T-helper 2 cell treated with Interferon-gamma antibody and Interleukin-4, amounts not matched to agents 5 μg/mL and 100 μg/mL, for 36 hours (primary cell): ENCODE measurements at regions not wholly inside any gene's neighbourhood (a gene's known extent, or its start where the extent isn't known, plus 50 kb on each side); places are given as distances from the start of the nearest gene placed in this dataset.

Experiments
- DNase-seq: peaks from one replicate; pipeline ENCODE4 v3.0.0; 2021; ENCODE audit warnings: low spot score
- H3K27ac Mint-ChIP-seq: one replicate; pipeline ENCODE4 v1.8.0; 2021; ENCODE audit warnings: mild to moderate bottlenecking, mixed read lengths
- H3K27me3 Mint-ChIP-seq: one replicate; pipeline ENCODE4 v1.8.0; 2021; ENCODE audit warnings: low read depth, mixed read lengths
- H3K36me3 Mint-ChIP-seq: one replicate; pipeline ENCODE4 v1.8.0; 2021; ENCODE audit warnings: low read depth, mixed read lengths
- H3K4me1 Mint-ChIP-seq: one replicate; pipeline ENCODE4 v1.8.0; 2021; ENCODE audit warnings: low read depth, mixed read lengths
- H3K4me3 Mint-ChIP-seq: one replicate; pipeline ENCODE4 v1.8.0; 2022; ENCODE audit warnings: mild to moderate bottlenecking, moderate library complexity, mixed read lengths
- H3K9me3 Mint-ChIP-seq: one replicate; pipeline ENCODE4 v1.8.0; 2021; ENCODE audit warnings: mixed read lengths

DNA sequence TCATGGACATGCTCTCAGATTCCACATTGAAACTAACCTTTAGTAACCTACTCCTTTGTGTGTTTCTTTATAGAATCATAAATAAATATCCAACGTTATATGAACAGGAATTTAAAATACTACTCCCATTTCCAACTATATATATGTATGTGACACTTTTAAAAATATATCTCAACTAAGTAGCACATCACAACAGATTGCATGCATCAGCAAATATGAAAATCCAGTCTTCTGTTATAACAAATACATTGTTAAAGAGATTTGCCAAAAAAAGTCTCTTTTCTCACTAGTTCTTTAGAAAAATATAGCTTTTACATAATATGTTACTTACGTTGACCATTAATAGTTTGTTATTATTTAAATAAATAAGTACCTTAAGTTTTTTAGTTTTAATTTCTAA is 1608.6 kb upstream of the RAG2 start:
- Mint-ChIP-seq H3K4me1 (no peaks in the 10 kb centered on the region), H3K27ac (no peak overlapping the region), H3K9me3 (peaks cover 35% of the 10 kb centered on the region), H3K36me3 (no peaks in the 10 kb centered on the region), H3K27me3 (no peaks in the 10 kb centered on the region), H3K4me3 (no peak overlapping the region)
- DNase-seq = no peak

DNA sequence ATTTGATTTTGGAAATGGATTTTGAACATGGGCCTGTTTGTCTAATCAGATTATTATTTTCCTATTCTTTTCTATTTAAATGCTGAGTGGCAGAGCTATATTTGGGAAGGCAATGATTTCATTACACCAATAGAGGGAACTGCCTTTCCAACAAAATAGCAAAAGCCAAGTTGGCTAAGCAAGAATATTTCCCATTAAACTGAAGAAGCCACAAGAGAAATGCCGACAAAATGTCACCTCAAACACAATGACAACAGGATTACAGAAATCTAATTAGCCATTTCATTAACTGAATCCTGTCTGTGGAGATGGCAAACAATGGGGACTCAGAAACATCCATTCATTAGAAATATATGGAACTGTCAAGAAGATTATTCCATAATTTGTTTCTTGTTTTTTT is 1593.1 kb upstream of the RAG2 start:
- no peaks in the 10 kb centered on the region for H3K27me3 Mint-ChIP-seq
- DNase-seq = no peak
- no peaks in the 10 kb centered on the region for H3K36me3 Mint-ChIP-seq
- H3K4me3 Mint-ChIP-seq = no peak overlapping the region
- H3K4me1 Mint-ChIP-seq = no peaks in the 10 kb centered on the region
- H3K27ac Mint-ChIP-seq = no peak overlapping the region
- peaks cover 28% of the 10 kb centered on the region for H3K9me3 Mint-ChIP-seq

GRCh38 chr11:38182126-38182866 is 1584.3 kb upstream of the RAG2 start:
- Mint-ChIP-seq H3K9me3 (peaks cover 28% of the 10 kb centered on the region), H3K4me1 (no peaks in the 10 kb centered on the region), H3K27me3 (no peaks in the 10 kb centered on the region), H3K36me3 (no peaks in the 10 kb centered on the region), H3K27ac (no peak overlapping the region), H3K4me3 (no peak overlapping the region)
- no peak for DNase-seq

DNA sequence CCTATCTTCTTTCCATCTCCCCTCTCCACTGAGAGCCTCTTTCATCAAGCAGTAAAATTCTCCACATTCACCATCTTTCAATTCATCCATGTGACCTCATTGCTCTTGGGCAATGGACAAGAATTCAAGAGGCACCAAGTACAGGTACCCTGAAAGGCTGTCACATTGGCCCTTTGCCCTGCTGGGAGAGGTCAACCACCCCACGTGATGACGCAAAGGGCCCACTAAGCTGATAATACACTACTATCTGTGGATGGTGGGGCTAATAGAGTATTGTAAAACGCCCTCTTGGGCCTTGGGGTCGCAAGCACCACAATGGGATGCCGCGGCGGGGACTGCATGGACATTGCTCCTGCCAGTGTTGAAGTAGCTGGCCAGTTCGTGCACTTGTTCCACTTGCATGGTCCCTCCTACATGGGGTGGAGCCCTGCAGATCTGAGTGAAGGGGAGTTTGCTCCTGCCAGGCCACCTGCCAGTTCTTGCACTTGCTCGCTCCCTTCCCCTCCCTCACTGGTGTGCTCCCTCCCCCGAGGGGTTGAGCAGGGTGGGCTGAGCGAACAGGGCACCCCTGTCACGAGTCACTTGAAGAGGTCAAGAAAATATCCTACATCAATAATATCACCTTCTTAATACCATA is 1578.8 kb upstream of the RAG2 start:
- no peaks in the 10 kb centered on the region for H3K27me3 Mint-ChIP-seq
- no peak overlapping the region for H3K27ac Mint-ChIP-seq
- H3K4me1 Mint-ChIP-seq = no peaks in the 10 kb centered on the region
- no peak for DNase-seq
- H3K9me3 Mint-ChIP-seq = peaks cover 38% of the 10 kb centered on the region
- H3K4me3 Mint-ChIP-seq = no peak overlapping the region
- H3K36me3 Mint-ChIP-seq = no peaks in the 10 kb centered on the region

GRCh38 chr11:38173676-38174075 is 1575.6 kb upstream of the RAG2 start:
- H3K36me3 Mint-ChIP-seq = no peaks in the 10 kb centered on the region
- H3K27ac Mint-ChIP-seq = no peak overlapping the region
- no peaks in the 10 kb centered on the region for H3K27me3 Mint-ChIP-seq
- H3K9me3 Mint-ChIP-seq = peaks cover 39% of the 10 kb centered on the region
- no peak overlapping the region for H3K4me3 Mint-ChIP-seq
- no peaks in the 10 kb centered on the region for H3K4me1 Mint-ChIP-seq
- no peak for DNase-seq

DNA sequence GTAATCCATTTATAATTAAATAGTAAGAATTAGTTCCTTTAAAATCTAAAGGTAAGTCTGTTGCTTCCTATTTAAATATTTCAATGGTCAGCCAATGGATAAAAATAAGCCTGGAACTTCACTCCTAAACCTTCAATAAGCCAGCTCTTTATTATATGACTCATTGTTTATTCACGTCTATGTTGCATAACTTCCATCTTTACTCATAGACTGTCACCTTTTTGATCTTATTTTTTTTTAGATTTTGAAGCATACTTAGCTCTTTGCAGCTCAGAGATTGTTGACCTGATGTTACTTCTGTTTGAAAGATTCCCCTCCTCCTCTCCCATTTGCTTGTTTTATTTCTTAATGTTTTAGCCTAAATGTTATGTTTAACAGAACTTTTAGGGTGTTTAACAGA is 1571.2 kb upstream of the RAG2 start:
- DNase-seq = no peak
- Mint-ChIP-seq H3K4me1 (no peaks in the 10 kb centered on the region), H3K9me3 (peaks cover 44% of the 10 kb centered on the region), H3K27ac (no peak overlapping the region), H3K4me3 (no peak overlapping the region), H3K36me3 (no peaks in the 10 kb centered on the region), H3K27me3 (no peaks in the 10 kb centered on the region)

GRCh38 chr11:38163526-38163925 is 1565.5 kb upstream of the RAG2 start:
- Mint-ChIP-seq H3K27ac (no peak overlapping the region), H3K9me3 (peaks cover 39% of the 10 kb centered on the region), H3K4me1 (no peaks in the 10 kb centered on the region), H3K27me3 (no peaks in the 10 kb centered on the region), H3K36me3 (no peaks in the 10 kb centered on the region), H3K4me3 (no peak overlapping the region)
- no peak for DNase-seq

- H3K27me3 Mint-ChIP-seq = no peaks in the 10 kb centered on the region
- peaks cover 27% of the 10 kb centered on the region for H3K9me3 Mint-ChIP-seq
- no peaks in the 10 kb centered on the region for H3K36me3 Mint-ChIP-seq
- H3K4me1 Mint-ChIP-seq = no peaks in the 10 kb centered on the region
- H3K4me3 Mint-ChIP-seq = no peak overlapping the region
- no peak for DNase-seq
- no peak overlapping the region for H3K27ac Mint-ChIP-seq
These were observed 1562.4 kb upstream of the RAG2 start for GRCh38 chr11:38160433-38160832.

- no peak for DNase-seq
- Mint-ChIP-seq H3K36me3 (no peaks in the 10 kb centered on the region), H3K27ac (no peak overlapping the region), H3K9me3 (peaks cover 27% of the 10 kb centered on the region), H3K4me3 (no peak overlapping the region), H3K4me1 (no peaks in the 10 kb centered on the region), H3K27me3 (no peaks in the 10 kb centered on the region)
These were observed 1561.0 kb upstream of the RAG2 start for GRCh38 chr11:38159038-38159437.

GRCh38 chr11:38156495-38157146 is 1558.6 kb upstream of the RAG2 start:
- Mint-ChIP-seq H3K4me3 (no peak overlapping the region), H3K36me3 (no peaks in the 10 kb centered on the region), H3K4me1 (no peaks in the 10 kb centered on the region), H3K27me3 (no peaks in the 10 kb centered on the region), H3K9me3 (peaks cover 27% of the 10 kb centered on the region), H3K27ac (no peak overlapping the region)
- no peak for DNase-seq

DNA sequence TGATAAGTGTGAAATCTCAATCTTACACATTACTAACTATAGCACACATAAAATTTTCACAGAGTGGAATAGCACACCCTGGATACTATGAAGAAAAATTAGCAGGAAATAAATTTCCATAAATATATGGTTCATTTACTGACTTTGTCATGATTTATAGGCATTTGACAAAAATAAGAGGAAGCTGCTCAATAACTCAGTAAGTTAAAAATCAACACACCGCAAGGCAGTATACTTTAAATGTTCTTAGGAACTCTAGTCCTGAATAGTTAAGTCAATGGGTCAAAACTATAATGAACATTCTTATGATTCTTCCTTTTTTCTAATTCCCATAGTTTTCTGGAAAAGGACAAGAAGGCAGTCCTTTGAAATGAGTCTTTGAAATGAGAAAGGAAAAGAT is 1557.8 kb upstream of the RAG2 start:
- no peaks in the 10 kb centered on the region for H3K36me3 Mint-ChIP-seq
- no peaks in the 10 kb centered on the region for H3K27me3 Mint-ChIP-seq
- no peak overlapping the region for H3K4me3 Mint-ChIP-seq
- H3K4me1 Mint-ChIP-seq = no peaks in the 10 kb centered on the region
- no peak overlapping the region for H3K27ac Mint-ChIP-seq
- peaks cover 30% of the 10 kb centered on the region for H3K9me3 Mint-ChIP-seq
- DNase-seq = no peak

DNA sequence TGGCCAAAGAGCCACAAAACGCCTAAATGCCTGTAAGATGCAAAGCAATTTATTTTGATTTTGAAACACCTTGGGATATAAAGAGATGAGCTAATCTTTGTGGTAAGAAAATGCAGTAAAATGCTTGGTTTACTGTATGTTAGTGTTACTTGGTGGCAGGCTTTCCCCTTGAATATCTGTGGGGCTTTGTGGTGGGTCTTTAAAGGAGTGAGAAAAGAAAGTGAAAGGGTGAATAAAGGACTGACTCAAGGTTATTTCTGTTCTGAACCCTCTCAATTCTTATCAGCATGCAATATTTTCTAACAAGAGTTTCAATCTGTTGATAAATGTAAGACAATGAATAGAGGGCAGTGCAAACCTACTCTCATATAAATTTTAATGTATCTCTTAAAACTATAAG is 1555.9 kb upstream of the RAG2 start:
- no peak overlapping the region for H3K27ac Mint-ChIP-seq
- no peaks in the 10 kb centered on the region for H3K4me1 Mint-ChIP-seq
- no peaks in the 10 kb centered on the region for H3K36me3 Mint-ChIP-seq
- H3K9me3 Mint-ChIP-seq = peaks cover 40% of the 10 kb centered on the region
- no peaks in the 10 kb centered on the region for H3K27me3 Mint-ChIP-seq
- no peak for DNase-seq
- H3K4me3 Mint-ChIP-seq = no peak overlapping the region

- no peak for DNase-seq
- no peak overlapping the region for H3K4me3 Mint-ChIP-seq
- no peaks in the 10 kb centered on the region for H3K4me1 Mint-ChIP-seq
- no peaks in the 10 kb centered on the region for H3K36me3 Mint-ChIP-seq
- H3K27me3 Mint-ChIP-seq = no peaks in the 10 kb centered on the region
- no peak overlapping the region for H3K27ac Mint-ChIP-seq
- peaks cover 19% of the 10 kb centered on the region for H3K9me3 Mint-ChIP-seq
These were observed 1545.8 kb upstream of the RAG2 start for GRCh38 chr11:38143852-38144251.

GRCh38 chr11:38138972-38139371 is 1540.9 kb upstream of the RAG2 start:
- Mint-ChIP-seq H3K9me3 (peaks cover 19% of the 10 kb centered on the region), H3K36me3 (no peaks in the 10 kb centered on the region), H3K27me3 (no peaks in the 10 kb centered on the region), H3K4me1 (no peaks in the 10 kb centered on the region), H3K4me3 (no peak overlapping the region), H3K27ac (no peak overlapping the region)
- DNase-seq = no peak
